KG1 (cell line): ENCODE measurements at regions not wholly inside any gene's neighbourhood (a gene's known extent, or its start where the extent isn't known, plus 50 kb on each side); places are given as distances from the start of the nearest gene placed in this dataset.

Experiments used
- DNase-seq: peaks from one replicate; lab custom pipeline; 2025; lab: John Stamatoyannopoulos, UW

GRCh38 chr4:125951261-125951887, 636.6 kb downstream of the FAT4 start:
- DNase-seq = no peak

- DNase-seq = no peak
Measured at GRCh38 chr4:125952631-125953030, 637.9 kb downstream of the FAT4 start.

DNA sequence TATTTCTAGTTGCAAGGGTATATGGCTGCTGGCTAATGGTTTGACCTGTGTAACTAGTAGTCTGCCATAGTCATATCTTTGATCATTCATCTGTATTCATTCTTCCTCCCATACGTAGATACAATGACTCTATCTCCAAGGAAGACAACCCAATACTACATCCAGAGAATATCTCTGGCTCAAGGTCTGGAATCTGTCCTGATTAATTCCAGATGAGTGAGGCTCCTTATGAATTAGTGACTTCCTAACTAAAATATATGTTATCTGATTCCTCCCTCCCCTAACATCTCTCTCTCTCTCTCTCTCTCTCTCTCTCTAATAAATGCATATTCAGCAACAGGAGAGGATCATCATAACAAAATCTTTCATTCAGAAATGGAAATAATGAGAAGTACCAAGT, 641.5 kb downstream of the FAT4 start:
- no peak for DNase-seq

- DNase-seq = no peak
Measured at GRCh38 chr4:125958519-125958918, 643.8 kb downstream of the FAT4 start.

DNA sequence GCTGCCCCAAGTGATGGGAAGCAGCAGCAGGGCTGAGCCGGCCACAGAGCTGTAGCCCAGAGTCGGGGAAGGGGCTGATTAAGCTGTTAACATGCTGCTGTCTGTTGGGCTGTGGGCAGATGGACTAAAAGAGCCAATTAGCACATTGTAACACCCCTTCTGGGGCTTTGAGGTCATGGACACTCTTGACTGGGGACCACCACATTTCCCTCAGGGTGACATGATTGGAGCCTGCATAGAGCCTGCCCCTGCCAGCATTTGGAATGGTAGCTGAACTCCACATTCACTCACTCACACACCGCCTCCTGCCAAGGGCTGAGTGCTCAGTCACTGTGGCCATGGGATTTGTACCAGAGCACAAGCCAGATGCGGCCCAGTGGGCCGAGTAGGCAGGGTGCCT, 646.9 kb downstream of the FAT4 start:
- no peak for DNase-seq

DNA sequence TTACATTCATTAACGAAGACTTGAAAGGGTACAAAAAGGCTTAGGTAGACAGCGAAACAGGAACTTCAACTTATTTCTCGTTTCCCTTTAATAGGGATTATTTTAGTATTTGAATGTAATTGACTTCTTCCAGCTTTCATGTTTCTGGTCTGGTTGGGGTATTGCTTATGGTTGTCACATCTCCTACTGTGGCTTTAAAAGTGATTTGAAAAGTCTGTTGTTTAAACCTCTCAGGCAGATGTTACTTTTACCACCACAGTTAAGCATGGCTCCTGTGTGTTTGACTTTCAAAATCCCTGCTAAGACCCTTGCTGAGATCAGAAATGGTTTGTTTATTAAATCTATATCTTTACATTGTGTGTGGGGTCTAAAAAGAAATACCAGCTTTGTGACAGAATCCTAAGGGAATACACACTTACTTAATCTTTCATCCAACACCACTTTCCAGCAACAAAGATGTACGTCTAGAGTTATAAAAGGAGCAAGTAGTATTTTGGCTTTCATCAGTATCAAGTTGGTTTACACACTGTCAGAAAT, 661.2 kb downstream of the FAT4 start:
- DNase-seq = no peak

DNA sequence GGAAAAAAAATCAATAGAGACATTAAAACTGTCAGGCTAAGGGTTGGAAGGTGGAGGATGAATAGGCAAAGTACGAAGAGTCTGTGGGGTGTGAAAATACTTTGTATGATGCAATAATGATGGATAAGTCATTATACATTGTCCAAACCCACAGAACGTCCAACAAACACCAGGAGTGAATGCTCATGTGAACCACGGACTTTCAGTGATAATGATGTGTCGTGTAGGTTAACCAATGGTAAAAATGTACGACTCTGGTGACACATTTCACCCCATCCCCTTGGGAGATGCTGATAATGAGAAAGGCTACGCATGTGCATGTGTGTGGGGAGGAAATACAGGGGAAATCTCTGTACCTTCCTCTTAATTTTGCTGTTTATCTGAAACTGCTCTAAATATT, 665.2 kb downstream of the FAT4 start:
- DNase-seq = no peak

- no peak for DNase-seq
Measured at GRCh38 chr4:125983168-125983567, 668.4 kb downstream of the FAT4 start.

- DNase-seq = no peak
Measured at GRCh38 chr4:125985856-125986255, 671.1 kb downstream of the FAT4 start.

GRCh38 chr4:125986307-125986706, 671.6 kb downstream of the FAT4 start:
- DNase-seq = no peak

DNA sequence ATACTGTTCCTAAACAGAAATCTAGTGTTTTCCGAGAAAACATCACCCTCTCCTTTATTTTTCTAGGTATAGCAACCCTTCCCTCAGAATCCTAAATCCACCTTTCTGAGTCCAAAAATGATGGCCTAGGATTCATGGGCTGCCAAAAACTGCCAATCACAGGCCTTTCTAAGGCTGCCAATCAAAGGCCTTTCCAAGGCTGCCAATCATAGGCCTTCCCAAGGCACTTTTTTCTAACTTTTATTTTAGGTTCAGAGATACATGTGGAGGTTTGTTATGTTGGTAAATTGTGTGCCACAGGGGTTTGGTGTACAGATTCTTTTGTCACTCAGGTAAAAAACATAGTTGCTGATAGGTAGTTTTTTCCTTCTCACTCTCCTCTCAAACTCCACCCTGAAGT, 673.7 kb downstream of the FAT4 start:
- no peak for DNase-seq

- no peak for DNase-seq
Measured at GRCh38 chr4:125991398-125991797, 676.6 kb downstream of the FAT4 start.

GRCh38 chr4:125992891-125993290, 678.1 kb downstream of the FAT4 start:
- no peak for DNase-seq

DNA sequence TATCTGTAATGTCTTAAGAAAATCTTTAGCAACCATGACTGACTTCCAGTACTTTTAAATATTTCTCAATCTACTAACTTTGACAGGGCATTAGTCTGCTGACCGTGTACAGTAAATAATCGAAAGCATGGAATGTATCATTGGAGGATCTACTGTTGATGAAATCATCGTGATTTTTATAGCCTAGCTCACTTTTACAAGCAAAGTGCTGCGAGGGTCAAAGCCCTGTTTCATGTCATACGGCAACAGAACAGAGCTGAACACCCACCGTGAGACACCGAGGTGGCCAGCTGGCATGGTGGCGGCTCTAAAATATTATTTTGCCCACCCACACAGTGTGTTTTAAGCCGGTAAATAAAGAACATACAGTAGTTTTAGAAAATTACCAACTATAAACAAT, 679.3 kb downstream of the FAT4 start:
- DNase-seq = no peak

DNA sequence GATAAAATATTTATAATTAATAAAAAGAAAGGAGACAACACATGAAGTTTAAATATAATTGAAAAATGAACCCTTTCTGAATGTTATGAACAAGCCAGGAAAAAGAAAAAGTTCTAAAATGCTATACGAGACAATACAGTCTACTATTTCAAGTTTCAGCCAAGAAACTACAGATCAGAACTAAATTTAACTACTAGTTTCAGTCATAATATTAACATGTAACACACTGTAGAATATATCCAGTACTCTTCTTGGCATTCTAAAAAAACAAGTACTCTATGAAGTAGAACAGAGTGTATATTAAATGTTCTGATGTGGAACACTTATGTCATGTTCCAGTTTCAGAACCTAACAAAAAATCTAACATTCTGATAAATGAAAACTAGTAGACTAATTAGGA, 679.7 kb downstream of the FAT4 start:
- no peak for DNase-seq

DNA sequence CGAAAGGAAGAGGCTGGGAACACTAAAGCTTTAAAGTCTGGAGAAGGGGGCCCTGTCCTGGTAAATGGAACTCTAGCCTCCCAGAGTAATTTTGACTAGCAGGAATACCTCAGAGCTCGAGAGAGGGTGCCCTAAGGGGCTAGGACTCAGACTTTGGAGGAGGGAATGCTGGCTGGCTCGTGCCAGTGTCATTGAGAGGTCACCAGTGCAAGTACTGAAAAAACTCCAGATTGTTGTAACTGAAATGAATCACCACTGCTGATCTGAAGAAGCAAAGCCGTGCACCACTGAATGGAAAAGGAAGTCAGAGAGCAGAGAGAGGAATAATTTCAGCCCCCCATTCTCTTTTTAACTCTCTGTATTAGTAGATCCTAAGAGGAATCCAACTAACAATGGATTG, 690.2 kb downstream of the FAT4 start:
- no peak for DNase-seq

GRCh38 chr4:126007142-126007541, 692.4 kb downstream of the FAT4 start:
- DNase-seq = no peak

- DNase-seq = no peak
Measured at GRCh38 chr4:126012691-126013290, 698.0 kb downstream of the FAT4 start.

DNA sequence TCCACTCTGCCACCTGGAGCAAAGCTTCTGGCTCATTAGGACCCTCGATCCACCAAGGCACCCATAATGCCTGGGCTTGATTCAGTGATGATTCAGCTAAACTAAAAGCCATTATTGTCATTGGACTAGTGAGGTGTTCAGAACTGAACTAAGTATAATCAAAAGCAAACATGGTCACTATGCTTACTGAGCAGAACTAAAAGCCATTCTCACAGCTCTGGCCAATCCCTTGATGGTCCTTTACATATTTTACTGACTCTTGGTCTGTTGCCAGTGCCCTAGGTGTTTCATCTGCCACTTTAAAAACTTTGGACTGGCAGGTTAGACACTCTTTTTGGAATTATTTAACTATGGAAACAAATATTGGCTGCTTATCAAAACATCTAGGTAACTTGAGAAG, 703.5 kb downstream of the FAT4 start:
- DNase-seq = no peak

DNA sequence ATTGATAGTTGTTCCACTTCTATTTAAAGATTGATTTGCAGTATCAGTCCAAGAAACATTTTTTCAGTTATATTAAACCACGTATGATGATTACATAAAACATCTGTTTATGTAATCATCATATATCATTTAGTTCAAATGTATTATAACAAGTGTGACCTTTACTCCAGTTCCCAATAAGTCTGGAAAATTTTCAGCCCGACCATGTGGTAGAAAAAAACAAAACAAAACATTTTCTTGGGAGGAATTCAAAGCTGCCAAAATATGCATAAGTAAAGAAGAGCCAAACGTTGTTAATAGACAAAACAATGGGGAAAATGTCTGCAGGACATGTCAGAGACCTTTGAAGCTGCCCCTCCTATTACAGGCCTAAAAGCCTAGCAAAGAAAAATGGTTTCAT, 709.1 kb downstream of the FAT4 start:
- no peak for DNase-seq

DNA sequence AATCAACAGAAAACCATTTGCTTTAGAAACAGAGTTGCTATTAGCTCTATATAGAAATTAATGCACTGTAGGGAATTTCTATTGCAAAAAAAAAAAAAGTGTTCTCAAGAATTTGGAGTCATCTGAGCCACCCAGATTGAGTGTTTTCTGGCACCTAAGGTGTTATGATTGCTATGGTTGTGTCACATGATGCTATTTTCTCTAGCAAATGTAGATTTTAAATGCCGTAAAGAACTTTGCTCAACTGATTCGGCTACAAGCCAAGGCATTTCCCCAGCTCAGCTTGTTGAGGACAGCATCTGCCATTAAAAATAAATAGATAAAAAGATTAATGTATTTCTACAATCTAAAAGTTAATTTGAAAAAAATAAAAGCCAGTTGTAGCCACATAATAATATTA, 712.8 kb downstream of the FAT4 start:
- no peak for DNase-seq

DNA sequence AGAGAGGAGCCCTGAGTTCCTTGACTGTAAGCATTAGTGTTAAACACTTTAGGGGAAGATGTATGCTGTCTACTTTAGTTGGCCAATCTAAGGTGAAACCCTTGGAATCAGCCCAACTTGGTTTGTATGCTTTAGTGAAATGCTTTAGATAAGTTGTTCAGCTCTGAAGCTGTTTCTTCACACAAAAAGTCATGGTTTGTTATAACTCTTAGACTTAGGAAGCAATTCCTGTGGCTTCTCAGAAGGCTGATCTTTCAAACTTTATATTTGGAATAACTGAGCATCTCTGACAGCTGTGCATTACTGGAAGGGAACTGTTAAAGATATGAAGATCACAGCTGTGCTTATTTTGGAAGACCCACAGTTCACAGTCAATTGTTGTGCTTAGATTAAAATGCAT, 714.1 kb downstream of the FAT4 start:
- no peak for DNase-seq

GRCh38 chr4:126037231-126037630, 722.5 kb downstream of the FAT4 start:
- no peak for DNase-seq

GRCh38 chr4:126038502-126039144, 723.9 kb downstream of the FAT4 start:
- no peak for DNase-seq
